ENCODE measurements at regions not wholly inside any gene's neighbourhood (a gene's known extent, or its start where the extent isn't known, plus 50 kb on each side); places are given as distances from the start of the nearest gene placed in this dataset.

GRCh38 chr7:46679671-46680070 lies 758.6 kb upstream of the IGFBP3 start:
- Histone ChIP-seq H3K4me3 (no peak overlapping the region), H3K27me3 (no peaks in the 10 kb centered on the region), H3K9me3 (no peaks in the 10 kb centered on the region), H3K27ac (no peak overlapping the region), H3K4me1 (peaks cover 0 to 7% (median 0%) of the 10 kb centered on the region in 12 donors), H3K36me3 (no peaks in the 10 kb centered on the region)
- DNase-seq: no peak
- ATAC-seq: no peak
- no peak for TF ChIP-seq CTCF (IDR thresholded peaks at IDR 0.05)
- TF ChIP-seq POLR2A (IDR thresholded peaks at IDR 0.05): no peak
- intact Hi-C loops (cut with DNase I): no loop called here

- H3K9me3 ChIP-seq: no peaks in the 10 kb centered on the region
- DNase-seq (no peak), ATAC-seq (no peak)
- intact Hi-C loops (cut with DNase I): no loop called here
- no peaks in the 10 kb centered on the region for H3K27me3 ChIP-seq
- no peaks in the 10 kb centered on the region for H3K36me3 ChIP-seq
- H3K4me1 ChIP-seq: peaks cover 0 to 7% (median 0%) of the 10 kb centered on the region in 12 donors
- no peak overlapping the region for H3K4me3 ChIP-seq
- WGBS, 4 donors: 82 to 92% (median 87%) methylated on average over 2 of the region's 2 CpGs
- TF ChIP-seq CTCF (IDR thresholded peaks at IDR 0.05) (no peak), POLR2A (IDR thresholded peaks at IDR 0.05) (no peak)
- H3K27ac ChIP-seq: no peak overlapping the region
Observed at GRCh38 chr7:46678421-46678820, 757.3 kb upstream of the IGFBP3 start.

GRCh38 chr7:46675456-46675855 lies 754.4 kb upstream of the IGFBP3 start:
- Histone ChIP-seq H3K27ac (no peak overlapping the region), H3K4me3 (no peak overlapping the region), H3K27me3 (no peaks in the 10 kb centered on the region), H3K36me3 (no peaks in the 10 kb centered on the region), H3K4me1 (no peaks in the 10 kb centered on the region), H3K9me3 (no peaks in the 10 kb centered on the region)
- WGBS, 4 donors: 92 to 95% (median 94%) methylated on average over 4 of the region's 4 CpGs
- DNase-seq (no peak), ATAC-seq (no peak)
- no peak for TF ChIP-seq CTCF (IDR thresholded peaks at IDR 0.05)
- TF ChIP-seq POLR2A (IDR thresholded peaks at IDR 0.05): no peak
- intact Hi-C loops (cut with DNase I): no loop called here

GRCh38 chr7:46672861-46673260 lies 751.8 kb upstream of the IGFBP3 start:
- no peak for ATAC-seq
- WGBS, 4 donors: 92 to 93% (median 93%) methylated on average over 2 of the region's 2 CpGs
- Histone ChIP-seq H3K27me3 (no peaks in the 10 kb centered on the region), H3K36me3 (no peaks in the 10 kb centered on the region), H3K27ac (no peak overlapping the region), H3K4me3 (no peak overlapping the region), H3K9me3 (no peaks in the 10 kb centered on the region), H3K4me1 (no peaks in the 10 kb centered on the region)
- TF ChIP-seq CTCF (IDR thresholded peaks at IDR 0.05) (no peak), POLR2A (IDR thresholded peaks at IDR 0.05) (no peak)
- DNase-seq: no peak
- intact Hi-C loops (cut with DNase I): no loop called here

Data from heart left ventricle (tissue), 16 donors.